ENCODE measurements at regions not wholly inside any gene's neighbourhood (a gene's known extent, or its start where the extent isn't known, plus 50 kb on each side); places are given as distances from the start of the nearest gene placed in this dataset.

DNA sequence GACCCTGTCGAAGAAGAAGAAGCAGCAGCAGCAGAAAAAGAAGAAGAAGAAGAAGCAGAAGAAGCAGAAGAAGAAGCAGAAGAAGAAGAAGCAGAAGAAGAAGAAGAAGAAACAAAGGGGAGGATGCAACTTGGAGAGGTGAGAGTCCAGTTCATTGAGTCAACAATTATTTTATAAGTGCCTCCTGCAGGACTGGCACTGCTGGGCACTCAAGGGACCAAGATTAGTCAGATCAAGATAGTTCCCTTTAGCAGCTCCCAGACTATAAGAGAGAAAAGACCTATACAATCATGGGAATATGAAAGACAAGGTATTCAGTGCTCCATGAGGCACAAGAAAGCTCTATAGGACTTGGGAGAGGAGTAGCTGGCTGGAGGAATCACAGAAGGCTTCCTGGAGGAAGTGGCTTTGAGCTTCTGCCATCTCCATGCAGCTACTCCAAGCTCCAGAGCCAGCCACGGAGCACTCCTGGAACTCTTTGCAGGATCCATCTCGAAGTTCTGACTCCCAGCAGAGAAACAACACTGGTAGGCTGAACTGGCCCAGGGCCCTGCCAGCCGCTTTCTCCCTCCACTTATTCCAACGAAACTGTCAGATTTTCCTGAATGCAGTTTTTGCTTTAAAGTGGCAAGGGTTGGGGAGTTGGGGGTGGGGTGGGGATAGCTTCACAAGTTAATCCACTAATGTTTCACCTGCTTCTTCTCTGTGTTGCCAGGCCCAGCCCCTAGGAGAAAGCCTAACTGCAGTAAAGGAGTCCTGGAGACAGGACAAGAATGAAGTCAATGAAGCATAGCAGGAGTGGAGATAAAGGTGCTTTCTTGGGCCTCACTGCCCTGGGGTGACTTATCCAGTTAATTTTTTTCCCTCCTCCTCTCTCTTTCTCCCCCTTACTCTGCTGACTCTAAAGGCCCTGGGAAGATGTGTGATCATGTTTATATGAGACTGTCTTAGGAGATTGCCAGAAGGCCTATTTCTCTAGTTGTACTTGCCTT lies 140.1 kb upstream of the PARP11 start:
- DNase-seq: no peak

DNA sequence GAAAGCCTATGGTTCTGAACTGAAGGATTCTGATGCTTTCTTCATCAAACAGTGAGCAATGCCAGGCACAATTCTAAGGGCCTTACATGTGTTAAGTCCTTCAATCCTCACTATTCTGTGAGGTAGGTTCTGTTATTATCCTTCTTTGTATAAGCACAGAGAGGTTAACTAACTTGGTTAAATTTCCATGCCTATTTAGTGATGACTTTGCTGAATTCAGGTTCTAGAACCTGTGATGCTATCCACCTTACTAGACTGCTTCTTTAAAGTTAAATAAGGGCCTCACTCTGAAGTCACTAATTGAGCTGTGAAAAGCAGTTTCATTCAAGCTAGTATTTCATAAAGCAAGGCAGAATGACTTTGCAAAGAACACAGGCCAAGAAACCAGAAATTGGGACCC lies 138.9 kb upstream of the PARP11 start:
- no peak for DNase-seq

DNA sequence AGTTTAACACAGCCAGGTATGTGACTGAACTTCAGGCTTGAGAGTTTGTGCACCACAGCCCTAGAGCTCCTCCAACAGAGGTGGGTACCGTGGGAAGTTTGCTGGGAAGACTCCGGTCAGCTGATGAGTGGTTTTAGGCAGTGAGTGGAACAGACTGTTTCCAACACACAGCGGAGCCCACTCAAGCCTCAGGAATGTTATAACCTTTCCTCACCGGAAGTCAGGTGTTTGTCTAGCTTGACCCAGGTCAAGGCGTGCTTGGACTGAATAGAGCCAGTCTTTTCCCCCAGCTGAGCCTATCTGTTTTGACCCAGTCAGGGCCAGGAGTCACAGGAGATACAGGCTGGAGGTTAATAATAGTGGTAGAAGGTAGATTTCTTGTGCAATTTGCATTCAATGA lies 138.4 kb upstream of the PARP11 start:
- no peak for DNase-seq

DNA sequence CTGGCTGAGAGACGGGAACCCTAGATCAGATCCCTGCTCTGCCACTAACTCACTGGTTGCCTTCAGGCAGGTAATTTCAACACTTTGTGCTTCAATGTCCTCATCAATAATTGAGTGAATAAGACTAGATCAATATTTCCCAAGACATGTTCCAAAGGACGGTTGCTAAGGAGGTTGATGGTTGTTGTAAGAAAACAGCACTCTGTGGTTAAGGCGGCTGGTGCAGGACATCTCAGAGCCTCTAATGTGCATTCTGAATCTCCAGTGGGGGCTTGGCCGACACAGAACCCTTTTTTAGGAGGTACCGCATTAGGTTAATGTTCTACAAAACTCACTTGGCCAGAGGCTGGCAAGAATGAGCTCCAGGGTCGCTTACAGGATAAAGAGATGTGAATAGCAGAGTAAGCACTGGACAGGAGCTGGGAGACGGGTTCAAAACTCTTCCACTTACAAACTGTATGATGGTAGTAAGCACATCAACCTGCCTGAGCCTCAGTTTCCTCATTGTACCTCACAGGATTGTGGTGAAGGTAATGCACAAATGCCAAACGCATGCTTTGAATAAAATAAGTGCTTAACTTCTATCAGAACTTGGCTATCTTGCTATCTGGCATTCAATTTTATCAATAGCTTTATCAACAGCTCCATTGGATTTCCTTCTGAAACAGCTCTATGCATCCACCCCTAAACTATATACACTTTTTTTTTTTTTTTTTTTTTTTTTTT lies 136.9 kb upstream of the PARP11 start:
- DNase-seq: no peak

DNA sequence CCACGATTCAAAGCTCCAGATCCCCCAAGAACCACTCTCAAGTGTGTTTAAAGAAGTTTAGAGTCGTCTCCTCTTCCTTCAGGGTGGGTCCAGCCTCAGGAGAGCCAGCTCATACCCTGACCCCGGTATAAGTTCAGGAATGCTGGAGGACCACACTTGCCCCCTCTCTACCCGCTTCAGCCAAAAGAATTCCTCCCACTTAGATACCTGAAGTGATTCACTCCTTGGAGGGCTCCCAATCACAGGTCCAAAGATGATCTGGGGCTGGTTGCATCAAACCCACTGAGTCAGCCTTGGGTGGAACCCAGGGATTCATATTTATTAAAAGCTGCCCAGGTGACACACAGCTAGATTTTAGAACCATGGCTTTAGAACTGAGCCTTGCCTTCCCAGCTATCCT lies 133.5 kb upstream of the PARP11 start:
- DNase-seq: no peak

DNA sequence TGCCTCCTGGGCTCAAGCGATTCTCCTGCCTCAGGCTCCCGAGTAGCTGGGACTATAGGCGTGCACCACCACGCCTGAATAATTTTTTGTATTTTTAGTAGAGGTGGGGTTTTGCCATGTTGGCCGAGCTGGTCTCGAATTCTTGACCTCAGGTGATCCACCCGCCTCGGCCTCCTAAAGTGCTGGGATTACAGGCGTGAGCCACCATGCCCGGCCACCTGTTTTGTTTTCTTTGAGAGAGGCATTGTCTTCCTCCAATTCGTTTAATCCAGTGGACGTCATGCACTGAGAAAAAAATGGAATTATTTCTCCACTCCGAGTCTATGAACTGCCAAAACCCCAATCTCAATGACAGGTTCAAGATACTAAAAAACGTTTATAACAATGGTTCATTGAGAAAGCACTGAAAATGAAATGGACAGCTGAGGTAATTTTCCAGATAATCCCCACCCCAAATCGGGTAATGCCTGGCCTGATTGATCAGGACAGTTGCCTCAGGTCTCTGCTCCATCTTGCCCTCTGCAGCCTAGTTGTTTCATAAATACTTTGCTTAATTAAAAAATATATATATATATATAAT lies 132.7 kb upstream of the PARP11 start:
- DNase-seq: no peak

DNA sequence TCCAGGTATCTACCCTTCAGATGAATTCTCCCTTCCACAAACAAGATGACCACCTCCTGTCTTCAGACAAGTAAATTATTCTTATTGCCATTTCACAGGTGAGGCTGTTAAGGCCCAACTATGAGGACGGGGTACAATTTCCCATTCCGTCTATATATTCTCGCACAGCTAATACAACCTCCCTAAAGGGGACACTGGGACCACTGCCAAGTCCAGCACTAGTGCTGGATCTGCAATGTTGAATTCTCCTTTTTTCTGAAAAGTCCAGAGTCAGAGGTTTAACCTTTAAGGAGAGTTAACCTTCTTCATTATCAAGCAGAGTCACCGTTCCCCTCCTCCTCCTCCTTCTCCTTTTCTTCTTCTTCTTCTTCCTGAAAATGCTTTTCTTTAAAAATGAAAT lies 130.4 kb upstream of the PARP11 start:
- DNase-seq: no peak

DNA sequence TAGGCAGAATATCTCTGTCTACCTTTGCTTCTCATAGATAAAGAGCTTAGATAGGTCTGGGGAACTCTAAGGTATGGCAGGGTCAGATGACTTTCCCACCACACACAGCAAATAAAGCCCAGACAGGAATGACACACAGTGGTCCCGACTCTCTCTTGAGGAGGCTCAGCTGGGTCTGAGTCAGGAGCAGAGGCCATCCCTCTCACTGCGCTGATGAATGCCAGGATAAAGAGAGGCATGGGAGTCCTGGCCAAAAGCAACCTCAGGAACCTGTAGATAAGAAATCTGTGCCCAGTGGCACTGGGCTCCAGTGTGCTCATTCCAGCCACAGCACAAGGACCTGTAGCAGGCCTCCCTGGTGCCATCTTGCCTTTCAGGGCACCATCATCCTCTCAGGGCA lies 129.4 kb upstream of the PARP11 start:
- DNase-seq: no peak

DNA sequence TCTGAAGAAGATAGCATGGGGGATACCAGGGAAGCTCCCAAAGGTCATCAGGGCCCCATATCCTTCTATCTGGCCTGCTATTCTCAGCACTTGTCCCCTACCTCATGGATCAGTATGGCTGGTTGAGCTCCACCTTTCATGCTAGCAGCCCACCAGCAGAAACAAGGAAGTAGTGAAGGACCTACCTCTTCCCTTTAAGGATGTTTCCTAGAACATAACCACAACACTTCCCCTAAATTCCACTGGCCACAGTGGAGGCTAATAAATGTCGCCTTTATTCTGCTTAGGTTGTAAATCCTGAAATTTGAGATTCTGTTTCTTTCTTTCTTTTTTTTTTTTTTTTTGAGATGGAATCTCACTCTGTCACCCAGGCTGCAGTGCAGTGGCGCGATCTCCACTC lies 128.6 kb upstream of the PARP11 start:
- no peak for DNase-seq

DNA sequence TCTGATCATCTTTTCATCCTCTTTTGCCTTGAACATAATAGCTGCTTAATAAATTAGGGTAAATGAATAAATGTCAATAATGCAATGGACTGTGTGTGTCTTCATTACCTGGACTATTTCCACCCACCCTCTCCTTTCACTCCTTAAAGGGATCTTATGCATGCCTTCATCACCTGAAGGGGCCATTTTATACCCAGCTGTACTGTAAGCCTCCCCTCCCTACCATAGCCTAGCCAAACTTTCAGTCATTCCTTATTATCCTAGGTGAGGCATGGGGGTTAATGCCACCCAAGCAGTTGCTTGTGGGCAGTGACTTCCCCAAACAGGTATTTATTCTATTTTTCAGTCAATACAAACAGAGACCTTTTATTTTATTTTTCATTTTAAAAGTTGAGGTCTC lies 127.8 kb upstream of the PARP11 start:
- no peak for DNase-seq

DNA sequence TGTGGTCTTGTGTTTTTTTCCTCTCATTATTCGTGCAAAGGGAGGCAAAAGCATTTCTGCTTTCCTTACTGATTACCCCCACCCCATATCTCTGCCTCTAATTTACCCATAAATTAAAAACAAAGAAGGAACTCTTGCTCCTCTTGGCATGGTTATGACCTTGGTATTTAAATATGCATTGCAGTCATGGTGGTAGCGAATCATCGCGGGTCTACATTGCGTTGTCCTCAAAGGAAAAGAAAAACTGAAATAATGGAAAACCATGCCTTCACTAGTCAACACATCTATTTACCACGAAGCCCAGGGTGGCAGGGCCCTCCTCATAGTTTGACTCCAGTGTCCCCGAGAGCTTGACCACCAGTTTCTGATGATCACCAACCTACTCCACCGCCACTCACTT lies 126.7 kb upstream of the PARP11 start:
- no peak for DNase-seq

DNA sequence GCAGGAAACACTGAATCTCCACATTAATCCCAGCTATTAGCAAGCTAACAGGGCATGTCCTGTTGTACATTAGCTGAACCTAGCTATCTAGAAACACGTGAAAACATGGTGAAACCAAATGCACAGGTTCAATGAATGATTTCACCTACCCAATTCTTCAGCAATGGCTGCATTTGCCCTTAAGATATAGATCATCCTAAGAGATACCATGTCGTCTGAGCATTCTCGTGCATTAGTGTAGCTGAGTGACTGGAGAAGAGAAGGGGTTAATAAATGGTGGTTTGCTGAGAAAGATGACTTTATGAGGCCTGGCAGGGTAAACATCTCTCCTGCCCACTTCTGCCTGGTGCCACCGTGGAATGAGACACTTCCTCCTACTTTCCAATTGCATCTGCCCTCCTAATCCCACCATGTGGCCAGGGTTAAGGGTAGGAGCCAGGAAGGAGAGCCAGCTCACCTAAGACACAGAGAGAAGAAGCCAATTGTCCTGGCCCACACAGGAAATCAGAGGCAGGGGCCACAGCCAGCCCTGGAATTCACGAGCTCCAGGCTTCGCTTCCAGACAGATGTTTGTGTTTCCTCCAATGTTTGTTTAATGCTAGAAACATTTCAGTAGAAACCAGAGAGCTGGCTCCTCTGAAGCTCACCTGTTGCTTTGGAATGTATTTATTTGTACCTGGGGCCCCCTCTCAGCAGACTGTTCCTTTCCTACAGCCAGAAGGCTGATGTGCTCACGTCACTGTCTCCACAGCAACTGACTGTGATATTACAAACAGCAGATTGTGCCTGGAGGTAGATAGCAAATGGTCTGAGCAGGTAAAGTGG lies 126.0 kb upstream of the PARP11 start:
- DNase-seq: peak in 1 of 2 donors; percentile 33

DNA sequence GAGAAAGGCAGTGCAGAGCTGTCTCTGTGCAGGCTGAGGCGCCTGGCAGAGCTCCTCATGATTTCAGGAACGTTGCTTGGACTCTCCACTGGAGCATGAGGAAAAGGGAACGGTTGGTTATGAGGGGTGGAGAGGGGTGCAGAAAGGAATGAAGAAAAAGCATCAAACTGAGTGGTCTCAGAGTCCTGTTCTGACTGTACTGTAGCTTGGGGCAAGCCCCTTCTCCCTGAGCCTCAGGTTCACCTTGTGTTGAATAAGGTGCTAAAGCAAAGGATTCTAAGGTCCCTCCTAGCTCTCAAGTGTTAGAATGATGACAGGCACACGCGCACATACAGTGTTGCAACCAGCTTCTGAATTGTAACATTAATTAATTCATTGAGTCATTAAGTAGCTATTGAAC lies 125.2 kb upstream of the PARP11 start:
- no peak for DNase-seq

DNA sequence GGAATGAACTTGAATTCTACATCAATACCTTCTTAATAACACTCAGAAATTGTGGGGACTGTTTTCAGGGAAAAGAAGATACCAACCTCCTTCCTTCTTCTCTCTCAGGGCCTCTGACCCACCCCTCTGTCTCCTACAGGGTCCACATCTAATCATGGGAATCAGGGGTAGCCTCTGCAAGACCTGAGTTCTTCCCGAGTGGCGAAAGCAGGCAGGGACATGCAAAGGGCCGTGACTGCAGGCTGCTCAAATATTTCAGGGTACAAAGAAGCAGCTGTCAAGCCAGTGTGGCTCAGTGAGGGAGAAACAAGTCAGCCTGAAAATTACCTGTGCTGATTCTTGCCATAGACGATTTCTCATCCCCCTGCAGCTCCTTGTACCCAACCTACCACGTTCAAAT lies 123.1 kb upstream of the PARP11 start:
- no peak for DNase-seq

DNA sequence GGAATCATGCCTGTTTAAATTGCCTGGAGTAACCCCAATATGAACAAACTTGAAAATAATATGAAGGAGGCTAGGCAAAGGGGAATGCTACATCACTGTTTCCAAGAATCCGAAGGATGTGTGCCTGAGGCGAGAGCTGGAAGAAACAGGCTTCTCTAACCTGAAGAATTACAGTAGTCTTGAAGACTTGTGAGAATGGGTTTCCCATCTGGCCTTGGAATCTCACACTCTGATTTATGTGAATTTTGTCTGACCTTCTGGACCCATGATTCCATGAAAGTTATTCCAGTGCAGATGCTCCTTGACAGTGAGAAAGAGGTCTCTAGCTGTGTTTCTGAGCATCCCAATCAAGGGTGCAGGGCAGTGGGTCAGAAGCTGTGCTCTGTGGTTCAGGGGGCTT lies 122.1 kb upstream of the PARP11 start:
- DNase-seq: no peak

DNA sequence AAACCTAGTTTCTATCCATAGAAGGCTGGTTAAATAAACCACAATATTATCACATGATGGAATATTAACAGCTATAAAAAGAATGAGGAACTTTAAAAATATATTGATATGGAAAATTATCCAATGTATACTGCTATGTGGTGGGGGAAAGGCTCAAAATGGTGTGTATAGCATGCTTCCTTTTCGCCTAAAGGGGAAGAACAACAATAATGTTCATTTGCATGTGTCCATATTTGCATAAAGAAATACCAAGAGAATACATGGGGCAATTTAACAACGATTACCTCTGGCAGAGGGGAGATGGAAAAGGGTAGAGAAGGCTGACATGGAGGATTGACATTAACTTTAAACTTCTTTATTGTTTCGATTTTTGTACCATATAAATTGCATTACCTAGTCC lies 121.3 kb upstream of the PARP11 start:
- no peak for DNase-seq

DNA sequence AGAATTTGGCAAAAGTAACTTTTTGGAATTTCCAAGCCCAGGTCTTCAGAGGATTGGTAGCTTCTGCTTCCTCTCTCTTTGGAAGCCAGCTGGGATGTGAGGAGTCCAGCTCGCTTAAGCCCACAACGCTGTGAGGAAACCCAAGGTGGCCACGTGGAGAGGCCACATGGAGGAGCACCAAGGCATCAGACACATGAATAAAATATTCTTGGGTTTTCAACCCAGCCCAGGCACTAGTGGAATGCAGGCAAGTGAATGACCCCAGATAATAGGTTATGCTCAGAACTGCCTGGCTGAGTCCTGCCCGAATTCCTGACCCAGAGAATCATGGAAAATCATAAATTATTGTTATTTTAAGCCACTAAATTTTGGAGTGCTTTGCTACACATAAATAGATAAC lies 119.7 kb upstream of the PARP11 start:
- DNase-seq: no peak

DNA sequence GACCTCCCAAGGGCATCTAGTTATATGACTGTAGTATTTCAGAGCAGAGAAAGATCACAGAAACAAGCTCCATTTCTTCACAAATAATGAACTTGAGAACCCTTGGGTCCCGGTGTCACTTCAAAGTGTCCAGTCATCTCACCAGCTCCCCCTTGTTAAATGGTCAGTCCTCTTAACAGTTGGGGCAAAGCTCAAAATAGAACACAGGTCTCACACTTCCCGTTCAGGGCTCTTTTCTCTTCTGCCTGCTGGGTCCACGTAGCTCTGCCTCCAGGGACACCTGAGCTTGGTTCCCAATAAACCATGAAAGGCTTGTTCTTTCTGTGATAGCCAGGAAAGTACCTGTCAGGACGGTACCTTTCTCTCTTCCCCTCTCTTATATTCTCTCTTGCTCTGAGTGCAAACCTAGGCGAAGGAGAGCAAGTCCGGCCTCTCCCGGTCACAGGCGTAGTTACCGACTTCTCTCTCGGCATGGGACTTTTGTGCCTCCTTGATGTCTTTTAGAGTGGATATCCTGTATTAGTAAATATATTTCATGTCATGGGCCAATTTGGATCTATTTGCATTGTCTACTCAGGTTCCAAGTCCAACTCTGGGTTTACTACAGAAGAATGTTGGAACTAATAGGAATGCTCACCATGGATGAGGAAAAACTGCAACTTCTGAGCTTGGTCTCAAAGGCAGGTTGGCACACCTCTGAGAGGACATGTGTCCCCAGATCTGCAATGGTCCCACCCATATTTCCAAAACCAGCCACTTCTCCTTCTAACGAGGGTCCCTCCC lies 118.8 kb upstream of the PARP11 start:
- no peak for DNase-seq

DNA sequence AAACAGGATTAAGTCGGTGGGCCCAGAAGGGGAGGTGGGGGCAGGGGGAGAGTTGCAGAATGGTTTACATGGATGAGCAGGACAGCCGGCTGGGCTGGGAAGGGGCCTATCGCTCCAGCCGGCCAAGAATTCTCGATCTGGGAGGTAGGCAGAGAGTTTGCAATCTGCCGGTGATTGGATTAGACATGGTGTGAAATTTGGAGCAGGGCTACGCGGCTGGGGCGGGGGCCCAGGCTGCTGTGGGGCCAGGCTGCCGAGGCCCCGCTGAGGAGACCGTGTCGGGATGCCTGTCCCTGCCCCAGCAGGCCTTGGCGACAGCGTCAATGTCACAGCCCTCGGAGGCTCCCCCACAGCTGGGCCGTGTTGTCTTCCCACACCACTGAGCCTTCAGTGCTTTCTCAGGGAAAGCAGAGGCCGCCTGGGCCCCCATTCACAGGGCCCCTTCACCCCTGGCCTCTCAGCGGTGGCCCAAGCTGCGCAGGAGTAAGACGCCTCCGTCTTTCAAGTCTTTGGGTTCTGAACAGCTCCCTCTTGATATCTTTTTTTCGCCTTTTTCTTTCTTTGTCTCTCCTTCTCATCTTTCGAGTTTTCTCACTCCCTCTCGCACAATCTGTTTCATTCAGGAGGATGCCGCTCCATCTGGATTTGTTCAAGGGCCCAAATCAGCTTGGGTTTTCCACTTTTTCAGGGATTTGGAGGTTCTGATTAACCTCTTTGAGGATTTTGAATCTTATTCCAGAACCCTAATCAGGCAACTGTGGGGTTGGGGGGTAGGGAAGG lies 117.5 kb upstream of the PARP11 start:
- DNase-seq: no peak

DNA sequence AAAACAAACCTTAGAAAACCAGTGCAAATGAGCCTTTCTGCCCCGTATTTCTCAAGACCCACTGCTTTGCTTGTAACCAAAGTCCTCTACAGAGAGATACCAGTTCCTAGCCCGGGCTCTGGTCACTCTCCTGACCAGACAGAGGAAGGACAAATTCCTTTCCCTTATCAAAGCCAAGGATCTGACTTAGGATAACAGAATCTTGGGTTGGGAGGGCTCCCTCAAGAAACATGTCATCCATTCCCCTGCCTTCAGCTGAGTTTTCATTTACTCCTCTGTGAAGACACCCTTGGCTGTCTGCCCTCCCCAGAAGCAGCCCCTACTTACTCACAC lies 116.0 kb upstream of the PARP11 start:
- no peak for DNase-seq

DNA sequence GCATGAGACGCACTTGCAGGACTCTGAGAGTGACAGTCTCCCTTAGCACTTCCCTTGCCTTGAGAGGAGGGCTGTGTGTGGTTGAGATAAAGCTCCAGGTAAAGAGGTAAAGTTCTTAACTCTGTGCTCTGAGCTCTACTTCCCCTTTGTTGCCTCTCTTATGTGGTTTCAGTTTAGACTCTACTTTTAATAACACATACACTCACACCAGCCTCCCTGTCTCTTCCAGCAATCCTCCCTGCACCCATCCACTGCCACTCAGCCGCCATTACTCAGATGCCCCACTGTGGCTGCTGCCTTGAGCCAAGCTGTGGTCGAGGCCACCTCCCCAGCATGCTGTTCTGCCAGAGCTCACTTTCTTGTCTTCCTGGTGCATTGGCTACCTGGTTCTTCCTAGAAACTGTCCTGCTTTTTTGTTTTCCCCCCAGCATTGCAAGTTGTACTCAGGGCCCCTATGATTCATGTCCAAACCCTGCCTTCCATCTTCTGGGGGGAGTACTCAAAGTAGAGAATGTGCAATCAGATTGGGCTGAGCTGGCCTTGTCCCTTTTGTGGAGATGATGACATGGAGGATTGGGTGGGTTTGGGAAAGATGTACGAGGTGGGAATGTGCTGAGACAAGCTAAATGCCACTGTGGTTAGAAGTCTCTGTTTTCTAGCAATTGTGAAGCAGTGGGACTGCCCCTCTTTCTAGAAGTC lies 115.5 kb upstream of the PARP11 start:
- DNase-seq: peak in 1 of 2 donors; percentile 29

Data from CD4-positive, alpha-beta T cell treated with Interferon alpha-2 for 1 hour (primary cell).